Urinary bladder (tissue), 3 donors: ENCODE measurements at regions not wholly inside any gene's neighbourhood (a gene's known extent, or its start where the extent isn't known, plus 50 kb on each side); places are given as distances from the start of the nearest gene placed in this dataset.
"Not testable (repeated sequence)": the region's sequence is repeated elsewhere in the genome, so short reads cannot be mapped to it uniquely, and the experiment has no call there.

ENCODE experiments used
- DNase-seq: peaks from one replicate; pipeline ENCODE4 v3.0.0-alpha.2; 2015; ENCODE audit errors: extremely low spot score
- H3K27ac ChIP-seq: one replicate; pipeline ENCODE4 v1.5.1; 2013; ENCODE audit warnings: low read depth, mild to moderate bottlenecking, moderate library complexity
- H3K36me3 ChIP-seq: one replicate; pipeline ENCODE4 v1.6.1; 2013; ENCODE audit warnings: mild to moderate bottlenecking, moderate library complexity; ENCODE audit not compliant: insufficient read depth
- H3K4me1 ChIP-seq: one replicate; pipeline ENCODE4 v1.6.1; 2013; ENCODE audit warnings: mild to moderate bottlenecking, moderate library complexity; ENCODE audit not compliant: insufficient read depth
- H3K4me3 ChIP-seq: one replicate; pipeline ENCODE4 v1.5.1; 2013; ENCODE audit warnings: low read depth, low read length
- WGBS: extraction: QIAGEN DNeasy Blood & Tissue Kit; methylation state at CpG from one replicate; pipeline ENCODE4 v1.1.7; 2013; 5-methylcytosine and 5-hydroxymethylcytosine counted together
- donor health status: healthy with polysubstance abuse.
- donor health status: healthy.

DNA sequence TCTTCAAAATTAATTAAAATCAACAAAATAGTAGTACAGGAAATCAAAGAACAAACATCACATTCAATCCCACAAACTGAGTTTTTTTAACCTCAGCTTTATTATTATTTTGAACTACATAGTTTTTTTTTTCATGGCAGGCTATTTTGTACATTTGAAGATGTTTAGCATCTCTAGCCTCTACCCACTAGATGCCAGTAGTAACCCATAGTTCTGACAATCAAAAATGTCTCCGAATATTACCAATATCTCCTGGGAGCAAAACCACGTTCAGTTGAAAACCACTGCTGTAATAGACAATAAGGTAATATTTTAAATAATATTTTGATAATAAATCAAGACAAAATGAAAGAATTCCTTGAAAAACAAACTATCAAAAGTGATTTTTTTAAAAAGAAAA, 702.6 kb upstream of the LRRTM1 start:
- Histone ChIP-seq H3K36me3 (no peaks in the 10 kb centered on the region), H3K27ac (no peak overlapping the region), H3K4me3 (no peak overlapping the region), H3K4me1 (no peaks in the 10 kb centered on the region)
- DNase-seq, result no peak
- WGBS, result 79% methylated on average over 2 of the region's 2 CpGs

DNA sequence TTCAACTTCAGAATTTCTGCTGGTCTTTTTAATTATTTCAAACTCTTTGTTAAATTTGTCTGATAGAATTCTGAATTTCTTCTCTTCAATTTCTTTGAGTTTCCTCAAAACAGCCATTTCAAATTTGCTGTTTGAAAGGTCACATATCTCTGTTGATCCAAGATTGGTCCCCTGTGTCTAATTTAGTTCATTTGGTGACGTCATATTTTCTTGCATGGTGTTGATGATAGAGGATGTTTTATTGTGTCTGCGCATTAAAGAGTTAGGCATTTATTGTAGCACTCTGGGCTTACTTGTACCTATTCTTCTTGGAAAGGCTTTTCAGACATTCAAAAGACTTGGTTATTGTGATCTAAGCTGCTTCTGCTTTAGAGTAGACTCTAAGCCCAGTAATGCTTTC, 698.4 kb upstream of the LRRTM1 start:
- DNase-seq, result no peak
- 81% methylated on average over 2 of the region's 2 CpGs for WGBS
- Histone ChIP-seq H3K36me3 (no peaks in the 10 kb centered on the region), H3K4me1 (no peaks in the 10 kb centered on the region), H3K4me3 (no peak overlapping the region), H3K27ac (no peak overlapping the region)

DNA sequence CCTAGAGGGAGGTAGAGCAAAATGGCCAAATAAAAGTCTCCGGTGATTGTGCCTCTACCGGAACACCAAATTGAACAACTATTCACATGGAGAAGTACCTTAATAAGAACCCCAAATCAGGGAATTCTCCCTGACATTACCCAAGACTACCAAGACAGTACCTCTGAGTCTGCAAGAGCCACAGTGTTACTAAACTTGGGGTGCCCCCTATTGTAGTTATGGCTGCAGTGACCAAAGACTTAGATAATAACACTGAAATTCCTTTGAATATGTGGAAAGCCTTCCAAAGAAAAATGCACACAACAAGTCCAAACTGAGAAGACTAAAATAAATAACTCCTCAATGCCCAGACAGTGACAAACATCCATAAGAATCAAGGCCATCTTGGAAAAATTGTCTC, 682.9 kb upstream of the LRRTM1 start:
- Histone ChIP-seq H3K4me3 (no peak overlapping the region), H3K4me1 (no peaks in the 10 kb centered on the region), H3K36me3 (no peaks in the 10 kb centered on the region), H3K27ac (no peak overlapping the region)
- WGBS, result 97% methylated on average over 2 of the region's 2 CpGs
- no peak for DNase-seq

DNA sequence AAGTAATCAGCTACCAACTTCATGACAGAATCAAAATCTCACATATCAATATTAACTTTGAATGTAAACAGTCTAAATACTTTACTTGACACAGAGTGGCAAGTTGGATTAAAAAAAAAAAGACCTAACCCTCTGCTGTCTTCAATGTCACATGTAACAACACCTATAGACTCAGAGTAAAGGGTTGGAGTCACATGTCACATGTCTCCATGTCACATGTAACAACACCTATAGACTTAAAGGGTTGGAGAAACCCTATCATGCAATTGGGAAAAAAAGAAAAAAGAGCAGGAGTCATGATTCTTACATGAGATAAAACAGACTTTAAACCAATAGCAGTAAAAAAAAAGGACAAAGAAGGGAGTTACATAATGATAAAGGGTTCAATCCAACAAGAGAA, 665.3 kb upstream of the LRRTM1 start:
- Histone ChIP-seq H3K4me3 (no peak overlapping the region), H3K4me1 (no peaks in the 10 kb centered on the region), H3K36me3 (no peaks in the 10 kb centered on the region), H3K27ac (no peak overlapping the region)
- DNase-seq, result no peak

DNA sequence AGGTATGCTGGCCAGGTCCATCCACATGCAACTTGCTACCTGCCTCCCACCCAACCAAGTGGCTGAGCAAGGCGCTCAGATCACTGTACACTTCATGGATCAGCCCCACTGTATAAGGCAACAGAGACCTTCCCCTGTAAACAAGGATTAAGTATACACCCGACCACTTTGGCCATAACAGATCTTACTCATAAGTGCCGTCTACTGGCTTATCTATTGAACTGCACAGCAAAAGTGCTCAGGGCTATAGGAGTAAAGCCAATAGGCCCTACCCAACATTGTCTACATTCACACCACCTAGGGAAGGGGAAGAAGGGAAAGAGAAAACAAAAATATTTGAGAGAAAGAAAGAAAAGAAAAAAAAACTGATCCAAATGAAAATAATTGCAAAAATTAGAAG, 663.9 kb upstream of the LRRTM1 start:
- no peak for DNase-seq
- H3K27ac ChIP-seq, result no peak overlapping the region
- no peaks in the 10 kb centered on the region for H3K4me1 ChIP-seq
- 65% methylated on average over 3 of the region's 3 CpGs for WGBS
- no peak overlapping the region for H3K4me3 ChIP-seq
- no peaks in the 10 kb centered on the region for H3K36me3 ChIP-seq

DNA sequence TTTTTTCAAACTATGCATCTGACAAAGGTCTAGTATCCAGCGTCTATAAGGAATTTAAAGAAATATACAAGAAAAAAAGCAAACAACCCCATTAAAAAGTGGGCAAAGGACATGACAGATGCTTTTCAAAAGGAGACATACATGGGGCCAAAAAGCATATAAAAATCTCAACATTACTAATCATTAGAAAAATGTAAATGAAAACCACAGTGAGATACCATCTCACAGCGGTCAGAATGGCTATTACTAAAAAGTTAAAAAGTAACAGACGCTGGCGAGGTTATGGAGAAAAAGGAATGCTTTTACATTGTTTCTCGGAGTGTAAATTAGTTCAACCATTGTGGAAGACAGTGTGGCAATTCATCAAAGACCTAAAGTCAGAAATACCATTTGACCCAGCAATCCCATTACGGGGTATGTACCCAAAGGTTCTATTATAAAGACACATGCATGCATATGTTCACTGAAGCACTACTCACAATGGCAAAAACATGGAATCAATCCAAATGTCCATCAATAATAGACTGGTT, 643.1 kb upstream of the LRRTM1 start:
- Histone ChIP-seq H3K4me1 (no peaks in the 10 kb centered on the region), H3K36me3 (no peaks in the 10 kb centered on the region), H3K4me3 (no peak overlapping the region), H3K27ac (no peak overlapping the region)
- 85% methylated on average over 6 of the region's 6 CpGs for WGBS
- no peak for DNase-seq

DNA sequence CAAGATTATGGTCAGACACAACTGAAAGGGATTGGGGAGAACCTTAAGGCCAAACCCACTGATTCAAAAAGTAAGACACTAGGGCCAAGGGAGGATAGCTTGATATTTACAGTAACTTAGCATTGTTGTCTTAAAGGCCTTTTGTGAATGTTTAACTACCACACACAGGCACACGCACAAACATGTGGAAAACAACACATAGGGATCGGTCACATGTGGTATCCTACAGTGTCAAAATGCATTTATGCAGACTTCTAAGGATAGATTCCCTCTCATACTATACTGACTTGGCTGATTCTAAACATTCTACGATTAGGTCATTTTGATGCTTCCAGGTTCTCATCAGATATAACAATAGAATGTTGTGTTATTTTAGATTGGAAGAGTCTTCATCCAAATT, 638.9 kb upstream of the LRRTM1 start:
- no peak overlapping the region for H3K27ac ChIP-seq
- no peak for DNase-seq
- WGBS, result 91% methylated on average over 3 of the region's 3 CpGs
- no peaks in the 10 kb centered on the region for H3K36me3 ChIP-seq
- H3K4me1 ChIP-seq, result no peaks in the 10 kb centered on the region
- no peak overlapping the region for H3K4me3 ChIP-seq

DNA sequence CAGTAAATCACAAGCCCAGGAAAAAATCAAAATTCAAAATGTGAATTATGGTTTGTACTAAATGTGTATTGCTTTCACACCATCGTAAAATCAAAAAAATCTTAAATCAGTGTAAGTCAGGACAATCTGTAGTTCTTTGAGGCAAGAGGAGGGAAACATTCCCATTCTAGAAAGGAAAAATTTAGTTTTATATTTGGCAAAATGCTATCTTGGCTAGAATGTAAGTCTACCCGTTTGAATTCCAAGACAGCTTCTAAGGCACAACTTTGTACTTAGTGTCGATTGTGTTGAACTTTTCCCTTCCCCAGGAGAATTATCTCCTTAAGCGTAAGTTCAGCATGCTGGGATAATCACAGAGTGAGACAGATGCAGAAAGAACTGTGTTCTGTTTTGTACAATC, 638.2 kb upstream of the LRRTM1 start:
- H3K4me3 ChIP-seq, result no peak overlapping the region
- H3K36me3 ChIP-seq, result no peaks in the 10 kb centered on the region
- H3K4me1 ChIP-seq, result no peaks in the 10 kb centered on the region
- WGBS, result 54% methylated on average over 4 of the region's 4 CpGs
- H3K27ac ChIP-seq, result no peak overlapping the region
- no peak for DNase-seq

DNA sequence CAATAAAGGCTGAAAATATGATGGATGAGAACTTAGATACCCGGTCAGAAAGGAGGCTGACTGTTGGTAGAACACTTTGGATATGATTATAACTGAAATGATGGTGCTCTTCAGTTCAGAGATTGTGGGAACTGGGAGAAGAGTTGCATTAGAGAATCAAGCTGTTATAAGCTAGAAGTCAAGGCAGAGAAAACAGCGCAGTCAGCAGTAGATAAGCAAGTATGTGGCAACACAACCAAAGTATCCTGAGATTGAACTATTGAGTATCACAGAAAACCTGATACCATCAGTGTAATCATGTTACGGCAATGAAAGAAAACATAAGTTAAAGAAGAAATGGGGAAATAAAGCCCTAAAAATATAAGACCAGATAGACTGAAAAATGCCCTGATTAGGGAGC, 633.9 kb upstream of the LRRTM1 start:
- DNase-seq, result no peak
- 75% methylated on average over 3 of the region's 3 CpGs for WGBS

DNA sequence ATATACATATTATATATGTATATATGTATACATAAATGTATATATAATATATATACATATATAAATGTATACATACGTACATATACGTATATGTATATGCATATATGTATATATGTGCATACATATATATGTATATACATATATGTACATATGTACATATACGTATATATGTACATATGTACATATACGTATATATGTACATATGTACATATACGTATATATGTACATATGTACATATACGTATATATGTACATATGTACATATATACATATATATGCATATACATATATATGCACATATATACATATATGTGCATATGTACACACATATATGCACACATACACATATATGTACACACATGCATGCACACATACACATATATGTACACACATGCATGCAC, 627.3 kb upstream of the LRRTM1 start:
- not testable (repeated sequence) for DNase-seq, H3K4me1 ChIP-seq, H3K4me3 ChIP-seq, H3K36me3 ChIP-seq, H3K27ac ChIP-seq
- 81% methylated on average over 6 of the region's 6 CpGs for WGBS

More for the DNA sequence above, 633.9 kb upstream of the LRRTM1 start:
- H3K27ac ChIP-seq, result no peak overlapping the region
- H3K36me3 ChIP-seq, result no peaks in the 10 kb centered on the region
- no peak overlapping the region for H3K4me3 ChIP-seq
- no peaks in the 10 kb centered on the region for H3K4me1 ChIP-seq

DNA sequence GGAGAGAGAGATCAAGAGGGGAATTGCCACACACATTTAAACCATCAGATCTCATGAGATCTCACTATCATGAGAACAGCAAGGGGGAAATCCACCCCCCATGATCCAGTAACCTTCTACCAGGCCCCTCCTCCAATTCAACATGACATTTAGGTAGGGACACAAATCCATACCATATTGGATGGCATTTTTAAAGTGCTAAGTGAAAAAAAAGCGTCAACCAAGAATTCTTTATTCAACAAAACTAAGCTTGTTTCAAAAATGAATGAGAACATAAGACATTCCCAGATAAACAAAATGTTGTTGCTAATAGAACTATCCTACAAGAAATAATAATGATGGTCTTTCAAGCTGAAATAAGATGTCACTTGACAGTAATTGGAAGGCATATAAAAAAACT, 626.2 kb upstream of the LRRTM1 start:
- no peak overlapping the region for H3K27ac ChIP-seq
- H3K4me3 ChIP-seq, result no peak overlapping the region
- H3K36me3 ChIP-seq, result no peaks in the 10 kb centered on the region
- no peaks in the 10 kb centered on the region for H3K4me1 ChIP-seq
- DNase-seq, result no peak
- WGBS, result 90% methylated on average over 1 of the region's 1 CpG

DNA sequence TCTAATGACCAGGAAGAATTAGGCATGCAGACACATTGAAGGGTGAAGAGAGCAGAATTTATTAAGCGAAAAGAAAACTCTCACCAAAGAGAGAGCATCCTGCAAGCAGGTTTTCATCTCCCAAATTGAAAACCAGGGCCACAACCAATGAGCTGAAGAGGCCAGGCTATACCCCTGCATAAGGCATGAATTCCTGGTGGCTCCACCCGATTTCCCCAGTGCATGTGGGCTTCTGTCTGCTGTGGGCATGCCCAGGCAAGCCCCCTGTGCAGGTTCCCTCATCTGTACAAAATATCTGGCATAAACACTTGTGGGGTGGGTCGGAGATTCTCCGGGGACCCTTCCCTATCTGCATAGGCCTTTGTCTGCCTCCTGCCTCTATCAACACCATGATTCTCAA, 621.6 kb upstream of the LRRTM1 start:
- DNase-seq, result no peak
- no peak overlapping the region for H3K27ac ChIP-seq
- 72% methylated on average over 4 of the region's 4 CpGs for whole genome bisulfite sequencing
- H3K4me3 ChIP-seq, result no peak overlapping the region
- no peaks in the 10 kb centered on the region for H3K36me3 ChIP-seq
- no peaks in the 10 kb centered on the region for H3K4me1 ChIP-seq

DNA sequence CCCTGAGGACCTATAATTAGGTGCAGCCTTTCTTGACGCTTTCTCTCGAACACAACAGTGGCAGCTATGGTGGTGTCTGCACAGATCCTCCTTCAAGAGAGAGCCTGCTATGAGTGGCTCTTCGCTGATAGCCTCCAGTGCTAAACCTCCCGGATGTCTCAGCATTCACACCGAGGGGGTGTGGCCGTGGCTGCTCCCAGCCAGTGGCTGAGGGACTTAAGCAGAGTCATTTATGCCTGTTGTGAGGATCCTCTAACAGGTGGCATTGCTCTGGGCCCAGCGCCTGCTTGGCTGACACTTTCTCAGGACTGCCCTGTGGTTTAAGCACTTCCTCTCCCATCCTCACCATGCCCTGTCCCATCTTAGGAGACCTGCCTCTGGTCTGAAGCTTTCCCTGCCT, 592.0 kb upstream of the LRRTM1 start:
- no peak for DNase-seq
- Histone ChIP-seq H3K4me1 (no peaks in the 10 kb centered on the region), H3K4me3 (no peak overlapping the region), H3K27ac (no peak overlapping the region), H3K36me3 (no peaks in the 10 kb centered on the region)
- WGBS, result 53% methylated on average over 7 of the region's 7 CpGs

DNA sequence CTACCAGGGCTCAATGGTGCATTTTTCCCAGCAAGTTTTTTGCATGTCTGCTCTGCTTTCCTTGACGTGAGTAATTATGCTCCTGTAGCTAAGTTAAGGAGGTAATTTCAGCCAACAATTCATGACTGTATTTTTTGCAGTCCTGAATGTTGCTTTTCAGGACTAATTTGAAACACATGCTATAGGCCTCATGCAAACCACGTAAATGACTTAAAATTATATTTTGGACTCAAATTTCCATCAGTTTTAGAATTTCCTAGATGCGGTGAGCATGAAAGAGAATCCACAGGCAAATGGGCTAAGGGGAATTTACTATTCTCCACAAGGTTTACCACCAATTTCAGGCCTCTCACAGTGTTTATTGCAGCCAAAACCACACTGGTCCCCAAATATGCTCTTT, 589.9 kb upstream of the LRRTM1 start:
- Histone ChIP-seq H3K27ac (no peak overlapping the region), H3K4me3 (no peak overlapping the region), H3K36me3 (no peaks in the 10 kb centered on the region), H3K4me1 (no peaks in the 10 kb centered on the region)
- DNase-seq, result no peak
- WGBS, result 75% methylated on average over 3 of the region's 3 CpGs

DNA sequence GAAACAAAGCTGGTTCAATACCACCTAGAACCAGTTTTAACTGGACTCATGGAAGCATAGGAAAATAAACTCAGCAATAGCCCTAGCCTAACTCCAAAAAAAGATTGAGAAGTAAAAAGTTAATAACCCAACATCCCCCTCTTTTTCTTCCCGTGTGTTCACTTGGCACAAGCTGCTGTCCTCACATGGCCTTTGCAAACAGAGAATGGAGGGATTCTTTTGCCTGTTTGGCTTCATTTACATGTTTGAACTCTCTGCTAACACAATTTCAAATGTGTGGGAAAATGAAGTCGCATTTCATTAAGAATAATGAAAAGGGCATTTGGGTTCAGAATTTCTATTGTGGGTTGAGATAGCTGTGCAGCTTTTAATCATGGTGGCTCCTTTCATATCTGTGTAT, 589.2 kb upstream of the LRRTM1 start:
- WGBS, result 61% methylated on average over 2 of the region's 2 CpGs
- no peak for DNase-seq
- no peak overlapping the region for H3K4me3 ChIP-seq
- no peak overlapping the region for H3K27ac ChIP-seq
- no peaks in the 10 kb centered on the region for H3K4me1 ChIP-seq
- no peaks in the 10 kb centered on the region for H3K36me3 ChIP-seq
